Tibial nerve (tissue), 4 donors: ENCODE measurements at regions not wholly inside any gene's neighbourhood (a gene's known extent, or its start where the extent isn't known, plus 50 kb on each side); places are given as distances from the start of the nearest gene placed in this dataset.

ENCODE experiments used
- DNase-seq, 2 donors: peaks; one replicate each; pipeline ENCODE4 v3.0.0-alpha.2; 2019; ENCODE audit warnings: low spot score in 2 of 2
- H3K27ac ChIP-seq, 4 donors: fragments of 200-600 bp; sonication (generic) in 3 of 4; one replicate each; pipeline ENCODE4 v1.5.1; 2017 to 2019; ENCODE audit warnings: mild to moderate bottlenecking in 1 of 4
- H3K27me3 ChIP-seq, 2 donors: fragments of 200-600 bp; sonication (generic) in 1 of 2; one replicate each; pipeline versions ENCODE4 v1.5.1 to v1.6.0; 2017 to 2019
- H3K36me3 ChIP-seq, 3 donors: fragments of 200-600 bp; sonication (generic); one replicate each; pipeline ENCODE4 v1.5.1; 2018 to 2019
- H3K4me1 ChIP-seq, 4 donors: fragments of 200-600 bp; sonication (generic) in 3 of 4; one replicate each; pipeline ENCODE4 v1.5.1; 2017 to 2019
- H3K4me3 ChIP-seq, 4 donors: fragments of 200-600 bp; sonication (generic) in 3 of 4; one replicate each; pipeline ENCODE4 v1.5.1; 2017 to 2019; ENCODE audit warnings: mild to moderate bottlenecking in 1 of 4, moderate library complexity in 1 of 4
- H3K9me3 ChIP-seq, 4 donors: fragments of 200-600 bp; sonication (generic) in 3 of 4; one replicate each; pipeline ENCODE4 v1.5.1; 2017 to 2019
- CTCF ChIP-seq, 5 experiments: fragments of 200-600 bp in 3 of 5; fragments of 450-650 bp in 2 of 5; sonication (generic) in 3 of 5; IDR thresholded peaks; one replicate each; pipeline ENCODE4 v1.5.1; 2016 to 2019; ENCODE audit warnings: antibody characterized with exemption in 5 of 5, mild to moderate bottlenecking in 3 of 5, moderate library complexity in 2 of 5
- EP300 ChIP-seq, 2 donors: sonication (generic); formaldehyde crosslinking; IDR thresholded peaks; one replicate each; pipeline ENCODE4 v1.6.1; 2017; ENCODE audit warnings: antibody characterized with exemption in 2 of 2, mild to moderate bottlenecking in 1 of 2
- POLR2A ChIP-seq, 2 donors: fragments of 450-650 bp; IDR thresholded peaks; one replicate each; pipeline ENCODE4 v1.6.1; 2017; ENCODE audit warnings: antibody characterized with exemption in 2 of 2, mild to moderate bottlenecking in 2 of 2, moderate library complexity in 2 of 2
- WGBS, 2 donors: methylation state at CpG; one replicate each; pipeline ENCODE4 v1.1.5; 2018; 5-methylcytosine and 5-hydroxymethylcytosine counted together

GRCh38 chr15:98402486-98402885 is 245.9 kb upstream of the IGF1R start:
- H3K4me1 ChIP-seq, result peaks cover 0 to 11% (median 0%) of the 10 kb centered on the region in 4 donors
- no peak for DNase-seq
- 75 to 86% methylated on average over 3 of the region's 3 CpGs for WGBS, 2 donors
- no peak for TF ChIP-seq EP300 (IDR thresholded peaks at IDR 0.05)
- TF ChIP-seq CTCF (IDR thresholded peaks at IDR 0.05), result no peak
- TF ChIP-seq POLR2A (IDR thresholded peaks at IDR 0.05), result no peak
- no peaks in the 10 kb centered on the region for H3K36me3 ChIP-seq
- H3K9me3 ChIP-seq, result no peaks in the 10 kb centered on the region
- H3K27me3 ChIP-seq, result no peaks in the 10 kb centered on the region
- H3K27ac ChIP-seq, result no peak overlapping the region
- H3K4me3 ChIP-seq, result no peak overlapping the region

GRCh38 chr15:98403169-98403568 is 245.2 kb upstream of the IGF1R start:
- WGBS, 2 donors, result 82 to 87% methylated on average over 5 of the region's 5 CpGs
- no peak for DNase-seq
- no peaks in the 10 kb centered on the region for H3K9me3 ChIP-seq

DNA sequence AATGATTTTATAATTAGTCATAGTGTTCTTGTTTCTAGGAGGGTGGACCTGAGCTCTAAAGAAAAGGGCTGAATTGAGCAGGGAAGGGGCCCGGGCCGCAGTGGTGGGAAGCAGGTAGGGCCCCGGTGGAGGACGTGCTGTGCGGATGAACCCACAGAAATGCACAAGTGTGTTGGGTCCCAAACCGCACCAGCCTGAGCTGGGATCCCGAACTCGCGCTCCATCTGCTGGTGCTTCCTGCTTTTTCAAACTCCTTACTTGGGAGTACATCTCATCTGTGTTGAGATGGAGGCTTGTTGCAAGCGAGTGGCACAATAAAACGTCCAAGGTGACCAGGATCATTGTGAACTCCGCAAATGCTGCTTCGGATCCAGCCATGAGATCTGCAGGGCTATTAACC is 244.8 kb upstream of the IGF1R start:
- H3K4me3 ChIP-seq, result no peak overlapping the region
- no peak for DNase-seq
- no peaks in the 10 kb centered on the region for H3K9me3 ChIP-seq
- TF ChIP-seq EP300 (IDR thresholded peaks at IDR 0.05) (no peak), CTCF (IDR thresholded peaks at IDR 0.05) (no peak)
- peaks cover 0 to 3% (median 0%) of the 10 kb centered on the region in 4 donors for H3K4me1 ChIP-seq
- WGBS, 2 donors, result 94 to 95% methylated on average over 13 of the region's 13 CpGs
- no peaks in the 10 kb centered on the region for H3K36me3 ChIP-seq
- H3K27ac ChIP-seq, result no peak overlapping the region
- H3K27me3 ChIP-seq, result no peaks in the 10 kb centered on the region

More at GRCh38 chr15:98403169-98403568, 245.2 kb upstream of the IGF1R start:
- no peak for TF ChIP-seq POLR2A (IDR thresholded peaks at IDR 0.05)
- H3K27me3 ChIP-seq, result no peaks in the 10 kb centered on the region
- no peak overlapping the region for H3K27ac ChIP-seq
- H3K36me3 ChIP-seq, result no peaks in the 10 kb centered on the region
- no peak overlapping the region for H3K4me3 ChIP-seq
- peaks cover 0 to 5% (median 0%) of the 10 kb centered on the region in 4 donors for H3K4me1 ChIP-seq

- H3K4me3 ChIP-seq, result no peak overlapping the region
- H3K36me3 ChIP-seq, result no peaks in the 10 kb centered on the region
- no peaks in the 10 kb centered on the region for H3K27me3 ChIP-seq
- H3K27ac ChIP-seq, result no peak overlapping the region
- no peak for TF ChIP-seq POLR2A (IDR thresholded peaks at IDR 0.05)
- TF ChIP-seq CTCF (IDR thresholded peaks at IDR 0.05), result no peak
- TF ChIP-seq EP300 (IDR thresholded peaks at IDR 0.05), result no peak
- H3K9me3 ChIP-seq, result no peaks in the 10 kb centered on the region
- no peak for DNase-seq
- H3K4me1 ChIP-seq, result no peaks in the 10 kb centered on the region
- 46 to 59% methylated on average over 2 of the region's 2 CpGs for WGBS, 2 donors
Measured at GRCh38 chr15:98405013-98405412, 243.3 kb upstream of the IGF1R start.

- Histone ChIP-seq H3K36me3 (no peaks in the 10 kb centered on the region), H3K9me3 (peaks cover 0 to 6% (median 0%) of the 10 kb centered on the region in 4 donors), H3K27ac (no peak overlapping the region), H3K27me3 (no peaks in the 10 kb centered on the region), H3K4me3 (no peak overlapping the region), H3K4me1 (no peaks in the 10 kb centered on the region)
- no peak for DNase-seq
- TF ChIP-seq EP300 (IDR thresholded peaks at IDR 0.05), result no peak
- 85 to 91% methylated on average over 9 of the region's 9 CpGs for WGBS, 2 donors
Measured at GRCh38 chr15:98408231-98408630, 240.1 kb upstream of the IGF1R start.

DNA sequence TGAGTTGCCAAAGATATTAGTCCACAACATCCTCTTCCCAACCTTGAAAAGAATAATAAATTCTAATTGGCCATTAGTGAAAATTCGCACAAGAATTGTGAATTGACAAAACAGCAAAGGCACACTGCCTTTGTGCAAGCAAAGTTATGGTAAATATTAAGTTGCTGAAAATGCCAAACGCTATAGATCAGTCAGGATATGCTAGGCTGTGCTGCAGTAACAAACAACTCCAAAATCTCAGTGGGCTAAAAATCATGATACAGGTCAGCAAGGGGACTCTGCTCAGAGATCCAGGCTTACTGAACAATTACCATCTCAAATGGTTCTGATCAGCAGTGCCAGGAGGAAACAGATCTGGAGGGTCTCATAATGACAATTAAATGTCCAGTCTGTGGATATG is 238.0 kb upstream of the IGF1R start:
- no peaks in the 10 kb centered on the region for H3K27me3 ChIP-seq
- H3K4me3 ChIP-seq, result no peak overlapping the region
- H3K9me3 ChIP-seq, result peaks cover 0 to 7% (median 0%) of the 10 kb centered on the region in 4 donors
- H3K36me3 ChIP-seq, result no peaks in the 10 kb centered on the region
- no peak for TF ChIP-seq CTCF (IDR thresholded peaks at IDR 0.05)
- TF ChIP-seq EP300 (IDR thresholded peaks at IDR 0.05), result no peak
- no peak for TF ChIP-seq POLR2A (IDR thresholded peaks at IDR 0.05)
- WGBS, 2 donors, result 90 to 91% methylated on average over 2 of the region's 2 CpGs
- no peak for DNase-seq
- no peak overlapping the region for H3K27ac ChIP-seq
- H3K4me1 ChIP-seq, result peaks cover 0 to 7% (median 0%) of the 10 kb centered on the region in 4 donors
